ENCODE measurements at regions not wholly inside any gene's neighbourhood (a gene's known extent, or its start where the extent isn't known, plus 50 kb on each side); places are given as distances from the start of the nearest gene placed in this dataset.

- TF ChIP-seq CTCF (IDR thresholded peaks at IDR 0.05) (no peak), POLR2A (IDR thresholded peaks at IDR 0.05) (no peak)
These were observed 267.3 kb upstream of the TBL1XR1 start for GRCh38 chr3:177464392-177465256.

All from heart left ventricle (tissue), 13 donors.